ENCODE measurements at regions not wholly inside any gene's neighbourhood (a gene's known extent, or its start where the extent isn't known, plus 50 kb on each side); places are given as distances from the start of the nearest gene placed in this dataset.

DNA sequence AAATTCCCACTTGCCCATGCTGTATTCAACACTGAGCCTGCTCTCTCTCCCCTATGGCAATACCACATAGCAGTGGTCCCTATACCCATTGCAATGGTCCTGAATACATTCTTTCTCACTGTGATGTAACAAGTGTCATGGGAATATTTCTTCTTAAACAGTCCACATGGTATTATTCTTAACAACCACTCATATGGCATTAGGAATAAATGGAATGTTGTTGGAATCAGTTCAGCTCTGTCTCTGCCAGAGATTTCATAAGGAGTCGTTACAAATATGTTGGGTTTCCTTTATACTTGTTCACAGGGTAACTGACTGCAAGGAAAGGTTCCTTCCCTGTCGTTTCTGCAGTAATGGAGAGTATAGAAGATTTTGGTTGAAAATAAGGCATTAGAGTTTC lies 128.3 kb upstream of the SPATA13 start:
- Histone ChIP-seq H3K4me3 (no peak overlapping the region), H3K27me3 (ENCODE audit: control insufficient read depth in 3 of 3, insufficient read depth in 3 of 3, low read length in 2 of 3) (no peaks in the 10 kb centered on the region), H3K9me3 (ENCODE audit: control insufficient read depth in 4 of 4, insufficient read depth in 3 of 4, low read length in 3 of 4) (no peaks in the 10 kb centered on the region), H3K4me1 (ENCODE audit: control insufficient read depth in 5 of 5, insufficient read depth in 5 of 5, low read length in 5 of 5) (peaks cover 4 to 43% (median 5%) of the 10 kb centered on the region in 5 donors), H3K9ac (ENCODE audit: insufficient read depth in 1 of 2, low read length in 2 of 2) (no peak overlapping the region), H3K27ac (ENCODE audit: low read depth in 1 of 2, low read length in 1 of 2) (peak overlapping the region in 1 of 2 donors; percentile 35), H3K36me3 (ENCODE audit: control insufficient read depth in 4 of 4, insufficient read depth in 4 of 4, low read length in 4 of 4) (no peaks in the 10 kb centered on the region)
- WGBS, 2 donors, result 34 to 70% methylated on average over 2 of the region's 2 CpGs
- TF ChIP-seq, protein P1, sequence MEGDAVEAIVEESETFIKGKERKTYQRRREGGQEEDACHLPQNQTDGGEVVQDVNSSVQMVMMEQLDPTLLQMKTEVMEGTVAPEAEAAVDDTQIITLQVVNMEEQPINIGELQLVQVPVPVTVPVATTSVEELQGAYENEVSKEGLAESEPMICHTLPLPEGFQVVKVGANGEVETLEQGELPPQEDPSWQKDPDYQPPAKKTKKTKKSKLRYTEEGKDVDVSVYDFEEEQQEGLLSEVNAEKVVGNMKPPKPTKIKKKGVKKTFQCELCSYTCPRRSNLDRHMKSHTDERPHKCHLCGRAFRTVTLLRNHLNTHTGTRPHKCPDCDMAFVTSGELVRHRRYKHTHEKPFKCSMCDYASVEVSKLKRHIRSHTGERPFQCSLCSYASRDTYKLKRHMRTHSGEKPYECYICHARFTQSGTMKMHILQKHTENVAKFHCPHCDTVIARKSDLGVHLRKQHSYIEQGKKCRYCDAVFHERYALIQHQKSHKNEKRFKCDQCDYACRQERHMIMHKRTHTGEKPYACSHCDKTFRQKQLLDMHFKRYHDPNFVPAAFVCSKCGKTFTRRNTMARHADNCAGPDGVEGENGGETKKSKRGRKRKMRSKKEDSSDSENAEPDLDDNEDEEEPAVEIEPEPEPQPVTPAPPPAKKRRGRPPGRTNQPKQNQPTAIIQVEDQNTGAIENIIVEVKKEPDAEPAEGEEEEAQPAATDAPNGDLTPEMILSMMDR (IDR thresholded peaks at IDR 0.05; ENCODE audit: control extremely low read depth, extremely low read depth), result no peak
- DNase-seq (peak in 2 of 3 donors; percentile 89 to 90), ATAC-seq (ENCODE audit: insufficient read depth, low FRiP score) (peak; percentile 35)

DNA sequence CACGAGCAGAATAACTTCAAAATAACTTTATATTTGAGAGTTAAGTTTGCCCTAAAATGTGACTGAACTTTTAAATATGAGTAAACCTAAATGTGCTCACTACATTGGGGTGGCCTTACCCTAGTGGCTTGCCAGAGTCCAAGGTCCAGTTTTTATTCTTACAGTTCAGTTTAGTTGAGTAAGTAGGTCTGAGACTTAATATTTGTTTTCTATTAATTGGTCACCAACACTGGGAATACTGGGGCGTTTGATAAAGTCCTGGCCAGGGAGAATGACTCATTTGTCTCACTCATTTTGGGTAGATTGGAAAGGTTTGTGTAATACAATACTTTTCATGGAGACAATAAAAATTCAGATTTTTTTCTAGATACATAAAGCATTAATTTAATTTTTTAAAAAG lies 127.8 kb upstream of the SPATA13 start:
- Histone ChIP-seq H3K36me3 (ENCODE audit: control insufficient read depth in 4 of 4, insufficient read depth in 4 of 4, low read length in 4 of 4) (no peaks in the 10 kb centered on the region), H3K4me1 (ENCODE audit: control insufficient read depth in 5 of 5, insufficient read depth in 5 of 5, low read length in 5 of 5) (peaks cover 4 to 43% (median 5%) of the 10 kb centered on the region in 5 donors), H3K9ac (ENCODE audit: insufficient read depth in 1 of 2, low read length in 2 of 2) (no peak overlapping the region), H3K4me3 (no peak overlapping the region), H3K27me3 (ENCODE audit: control insufficient read depth in 3 of 3, insufficient read depth in 3 of 3, low read length in 2 of 3) (no peaks in the 10 kb centered on the region), H3K9me3 (ENCODE audit: control insufficient read depth in 4 of 4, insufficient read depth in 3 of 4, low read length in 3 of 4) (no peaks in the 10 kb centered on the region), H3K27ac (ENCODE audit: low read depth in 1 of 2, low read length in 1 of 2) (no peak overlapping the region)
- TF ChIP-seq, protein P1 (IDR thresholded peaks at IDR 0.05; ENCODE audit: control extremely low read depth, extremely low read depth), result no peak
- no peak for ATAC-seq (ENCODE audit: insufficient read depth, low FRiP score)
- no peak for DNase-seq
- 66 to 83% methylated on average over 2 of the region's 2 CpGs for WGBS, 2 donors

GRCh38 chr13:24033527-24034302 lies 126.8 kb upstream of the SPATA13 start:
- no peaks in the 10 kb centered on the region for H3K9me3 ChIP-seq (ENCODE audit: control insufficient read depth in 4 of 4, insufficient read depth in 3 of 4, low read length in 3 of 4)
- H3K4me3 ChIP-seq, result no peak overlapping the region
- ATAC-seq (ENCODE audit: insufficient read depth, low FRiP score), result no peak
- no peak overlapping the region for H3K9ac ChIP-seq (ENCODE audit: insufficient read depth in 1 of 2, low read length in 2 of 2)
- 63 to 70% methylated on average over 11 of the region's 11 CpGs for WGBS, 2 donors
- no peaks in the 10 kb centered on the region for H3K27me3 ChIP-seq (ENCODE audit: control insufficient read depth in 3 of 3, insufficient read depth in 3 of 3, low read length in 2 of 3)
- TF ChIP-seq, protein P1 (IDR thresholded peaks at IDR 0.05; ENCODE audit: control extremely low read depth, extremely low read depth), result no peak
- H3K36me3 ChIP-seq (ENCODE audit: control insufficient read depth in 4 of 4, insufficient read depth in 4 of 4, low read length in 4 of 4), result no peaks in the 10 kb centered on the region
- peak overlapping the region in 1 of 2 donors; percentile 84 for H3K27ac ChIP-seq (ENCODE audit: low read depth in 1 of 2, low read length in 1 of 2)
- H3K4me1 ChIP-seq (ENCODE audit: control insufficient read depth in 5 of 5, insufficient read depth in 5 of 5, low read length in 5 of 5), result peaks cover 4 to 43% (median 8%) of the 10 kb centered on the region in 5 donors
- DNase-seq, result peak; percentile 44 to 82 (median 72)

All from lung (tissue), 11 donors.